Right lobe of liver (tissue), 6 donors: ENCODE measurements at regions not wholly inside any gene's neighbourhood (a gene's known extent, or its start where the extent isn't known, plus 50 kb on each side); places are given as distances from the start of the nearest gene placed in this dataset.

Experiments
- ATAC-seq, 4 donors: fragments of 200-7000 bp; cut with Tn5 transposase; one replicate each; pipeline ENCODE4 v1.9.1; 2020; ENCODE audit warnings: mild to moderate bottlenecking in 4 of 4, moderate library complexity in 4 of 4
- DNase-seq, 3 donors: peaks; one replicate each; pipeline ENCODE4 v3.0.0-alpha.2; 2020
- H3K27ac ChIP-seq, 3 donors: fragments of 200-600 bp; one replicate each; pipeline ENCODE4 v1.8.0; 2022
- H3K27me3 ChIP-seq, 2 donors: fragments of 200-600 bp; one replicate each; pipeline ENCODE4 v1.8.0; 2022
- H3K36me3 ChIP-seq, 4 donors: fragments of 200-600 bp; sonication (generic) in 1 of 4; one replicate each; pipeline versions ENCODE4 v1.5.1 to v1.8.0; 2017 to 2022; ENCODE audit warnings: control low read depth in 1 of 4
- H3K4me1 ChIP-seq, 4 donors: fragments of 200-600 bp; sonication (generic) in 1 of 4; one replicate each; pipeline versions ENCODE4 v1.5.1 to v1.8.0; 2017 to 2022; ENCODE audit warnings: control low read depth in 1 of 4
- H3K4me3 ChIP-seq, 3 donors: fragments of 200-600 bp; one replicate each; pipeline ENCODE4 v1.8.0; 2022
- H3K9me3 ChIP-seq, 4 donors: fragments of 200-600 bp; sonication (generic) in 1 of 4; one replicate each; pipeline versions ENCODE4 v1.5.1 to v1.8.0; 2017 to 2022; ENCODE audit warnings: control low read depth in 1 of 4
- CTCF ChIP-seq, 4 donors: fragments of 200-600 bp in 3 of 4; fragments of 450-650 bp in 1 of 4; IDR thresholded peaks; one replicate each; pipeline versions ENCODE4 v1.5.1 to v1.8.0; 2016 to 2022; ENCODE audit warnings: antibody characterized with exemption in 4 of 4, mild to moderate bottlenecking in 2 of 4
- POLR2A ChIP-seq: fragments of 450-650 bp; IDR thresholded peaks from one replicate; pipeline ENCODE4 v1.6.1; 2017; ENCODE audit warnings: antibody characterized with exemption, mild to moderate bottlenecking
- WGBS: methylation state at CpG from one replicate; pipeline ENCODE4 v1.1.6; 2018; ENCODE audit warnings: low coverage, low lambda C conversion rate; ENCODE audit not compliant: insufficient coverage; ENCODE audit errors: missing lambda C conversion rate; 5-methylcytosine and 5-hydroxymethylcytosine counted together
- intact Hi-C, 2 donors: fragments of 100-400 bp; cut with DNase I; formaldehyde crosslinking; loops; one replicate each; pipeline versions ENCODE4 v1.11.2 to v1.14.1; 2022
- donor health status: DM: no; HTN: yes; CAD: no.
- donor health status: DM: no; HTN: no; CAD: no.
- donor health status: DM: no; HTN: no; CAD: no.
- donor health status: DM: no; HTN: yes; CAD: no.
- donor health status: DM: no; HTN: yes; CAD: no.

GRCh38 chr18:44241020-44241419 lies 439.7 kb upstream of the SETBP1 start:
- Histone ChIP-seq H3K27ac (no peak overlapping the region), H3K4me1 (no peaks in the 10 kb centered on the region), H3K27me3 (no peaks in the 10 kb centered on the region), H3K4me3 (no peak overlapping the region), H3K36me3 (no peaks in the 10 kb centered on the region), H3K9me3 (peaks cover 0 to 3% (median 0%) of the 10 kb centered on the region in 4 donors)
- 36% methylated on average over 4 of the region's 5 CpGs for WGBS
- ATAC-seq (no peak), DNase-seq (no peak)
- intact Hi-C loops: no loop called here
- TF ChIP-seq CTCF (IDR thresholded peaks at IDR 0.05): no peak

GRCh38 chr18:44245019-44245418 lies 435.7 kb upstream of the SETBP1 start:
- TF ChIP-seq POLR2A (no peak), CTCF (IDR thresholded peaks at IDR 0.05) (no peak)
- intact Hi-C loops: no loop called here
- H3K4me3 ChIP-seq: no peak overlapping the region
- 46% methylated on average over 3 of the region's 3 CpGs for WGBS
- H3K9me3 ChIP-seq: peaks cover 0 to 3% (median 0%) of the 10 kb centered on the region in 4 donors
- H3K4me1 ChIP-seq: no peaks in the 10 kb centered on the region
- no peak for DNase-seq
- no peaks in the 10 kb centered on the region for H3K27me3 ChIP-seq
- no peak for ATAC-seq
- no peak overlapping the region for H3K27ac ChIP-seq
- H3K36me3 ChIP-seq: no peaks in the 10 kb centered on the region

- H3K36me3 ChIP-seq: no peaks in the 10 kb centered on the region
- ATAC-seq: no peak
- H3K9me3 ChIP-seq: peaks cover 0 to 3% (median 0%) of the 10 kb centered on the region in 4 donors
- no peak overlapping the region for H3K27ac ChIP-seq
- no peak for TF ChIP-seq POLR2A
- TF ChIP-seq CTCF (IDR thresholded peaks at IDR 0.05): no peak
- WGBS: 46% methylated on average over 2 of the region's 2 CpGs
- H3K4me1 ChIP-seq: no peaks in the 10 kb centered on the region
- H3K4me3 ChIP-seq: no peak overlapping the region
- no peaks in the 10 kb centered on the region for H3K27me3 ChIP-seq
- intact Hi-C loops: no loop called here
- no peak for DNase-seq
Observed at GRCh38 chr18:44246001-44246400, 434.7 kb upstream of the SETBP1 start.

GRCh38 chr18:44258086-44258485 lies 422.6 kb upstream of the SETBP1 start:
- peaks cover 0 to 7% (median 0%) of the 10 kb centered on the region in 4 donors for H3K9me3 ChIP-seq
- H3K27ac ChIP-seq: no peak overlapping the region
- no peaks in the 10 kb centered on the region for H3K36me3 ChIP-seq
- no peak for TF ChIP-seq POLR2A
- TF ChIP-seq CTCF (IDR thresholded peaks at IDR 0.05): no peak
- H3K4me1 ChIP-seq: no peaks in the 10 kb centered on the region
- DNase-seq: no peak
- no peak overlapping the region for H3K4me3 ChIP-seq
- no peak for ATAC-seq
- H3K27me3 ChIP-seq: no peaks in the 10 kb centered on the region
- intact Hi-C loops: no loop called here

- no peak for DNase-seq
- Histone ChIP-seq H3K9me3 (peaks cover 0 to 11% (median 0%) of the 10 kb centered on the region in 4 donors), H3K27ac (no peak overlapping the region), H3K4me3 (no peak overlapping the region), H3K36me3 (no peaks in the 10 kb centered on the region), H3K27me3 (no peaks in the 10 kb centered on the region), H3K4me1 (no peaks in the 10 kb centered on the region)
- intact Hi-C loops: no loop called here
- ATAC-seq: no peak
- TF ChIP-seq POLR2A (no peak), CTCF (IDR thresholded peaks at IDR 0.05) (no peak)
Observed at GRCh38 chr18:44258576-44258975, 422.1 kb upstream of the SETBP1 start.
